ENCODE measurements at regions not wholly inside any gene's neighbourhood (a gene's known extent, or its start where the extent isn't known, plus 50 kb on each side); places are given as distances from the start of the nearest gene placed in this dataset.
A peak's percentile ranks its signal among the peaks of the same experiment; 100 is the strongest.

DNA sequence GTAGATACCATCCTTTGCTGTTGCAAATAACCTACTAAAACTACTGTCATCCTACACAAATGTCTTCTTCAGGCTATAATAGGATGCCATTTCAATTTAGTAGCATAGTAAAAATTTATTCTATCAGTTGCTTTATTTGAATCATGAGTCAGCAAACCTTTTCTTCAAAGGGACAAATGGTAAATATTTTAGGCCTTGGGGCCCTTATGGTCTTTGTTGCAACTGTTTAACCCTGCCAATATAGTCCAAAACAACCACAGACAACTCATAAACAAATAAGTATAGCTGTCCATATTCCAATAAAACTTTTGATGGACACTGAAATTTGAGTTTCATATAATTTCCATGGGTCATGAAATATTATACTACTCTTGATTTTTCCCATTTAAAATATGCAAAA is 54.0 kb upstream of the CCBE1 start:
- no peak for DNase-seq

- DNase-seq = peak; percentile 93
Measured at GRCh38 chr18:59748628-59749360, 51.6 kb upstream of the CCBE1 start.

Measured in EL (cell line).